Activated T-helper 2 cell treated with anti-CD3 and anti-CD28 coated beads, Interferon-gamma antibody, Interleukin-2, Interleukin-4, amounts not matched to agents 10 μg/mL and 5 μg/mL and 100 μg/mL, durations not matched to agents 14 hours and 24 hours and 36 hours (primary cell): ENCODE measurements at regions not wholly inside any gene's neighbourhood (a gene's known extent, or its start where the extent isn't known, plus 50 kb on each side); places are given as distances from the start of the nearest gene placed in this dataset.
A peak's percentile ranks its signal among the peaks of the same experiment; 100 is the strongest.

ENCODE experiments used
- DNase-seq: peaks from one replicate; pipeline ENCODE4 v3.0.0; 2021; ENCODE audit warnings: low spot score
- H3K27ac Mint-ChIP-seq: one replicate; pipeline ENCODE4 v1.8.0; 2021; ENCODE audit warnings: mixed read lengths
- H3K27me3 Mint-ChIP-seq: one replicate; pipeline ENCODE4 v1.8.0; 2021; ENCODE audit warnings: low read depth, mixed read lengths
- H3K36me3 Mint-ChIP-seq: one replicate; pipeline ENCODE4 v1.8.0; 2021; ENCODE audit warnings: low read depth, mixed read lengths
- H3K4me1 Mint-ChIP-seq: one replicate; pipeline ENCODE4 v1.8.0; 2021; ENCODE audit warnings: low read depth, mixed read lengths
- H3K4me3 Mint-ChIP-seq: one replicate; pipeline ENCODE4 v1.8.0; 2021; ENCODE audit warnings: low read depth, mild to moderate bottlenecking, moderate library complexity, mixed read lengths
- H3K9me3 Mint-ChIP-seq: one replicate; pipeline ENCODE4 v1.8.0; 2021; ENCODE audit warnings: mixed read lengths
- intact Hi-C: fragments of 100-400 bp; cut with micrococcal nuclease; formaldehyde crosslinking; loops from one replicate; pipeline ENCODE4 v1.15.1; 2023

DNA sequence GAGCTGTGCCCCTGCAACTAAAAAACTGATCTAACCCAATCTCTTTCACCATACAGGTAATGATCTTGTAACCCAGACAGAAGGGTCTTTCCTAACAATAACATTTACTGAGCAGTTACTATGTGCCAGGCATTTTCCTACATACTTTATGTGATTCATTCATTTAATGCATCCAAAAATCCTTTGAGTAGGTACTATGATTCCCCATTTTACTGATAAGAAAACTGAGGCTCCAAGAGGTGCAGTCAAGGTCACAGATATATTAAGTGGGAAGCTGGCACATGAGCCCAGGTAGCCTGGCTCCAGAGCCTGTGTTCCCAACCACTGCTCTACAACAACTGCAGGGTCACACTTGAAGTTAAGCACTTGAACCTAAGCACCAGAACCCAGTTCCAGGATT lies 87.6 kb downstream of the NCR2 start:
- Mint-ChIP-seq H3K9me3 (peaks cover 5% of the 10 kb centered on the region), H3K27me3 (peaks cover 32% of the 10 kb centered on the region), H3K36me3 (no peaks in the 10 kb centered on the region), H3K4me3 (no peak overlapping the region), H3K4me1 (no peaks in the 10 kb centered on the region), H3K27ac (no peak overlapping the region)
- intact Hi-C loops = no loop called here
- no peak for DNase-seq

- H3K4me1 Mint-ChIP-seq = peaks cover 5% of the 10 kb centered on the region
- peaks cover 1% of the 10 kb centered on the region for H3K9me3 Mint-ChIP-seq
- DNase-seq = peak; percentile 58
- intact Hi-C loops = loop anchor here (1.0 to 5.0 kb wide), 4 partner anchors 48 to 258 kb away; partner anchors contain the start of gene FOXP4
- no peak overlapping the region for H3K27ac Mint-ChIP-seq
- H3K27me3 Mint-ChIP-seq = peaks cover 28% of the 10 kb centered on the region
- no peaks in the 10 kb centered on the region for H3K36me3 Mint-ChIP-seq
- H3K4me3 Mint-ChIP-seq = no peak overlapping the region
These were observed 89.1 kb downstream of the NCR2 start for GRCh38 chr6:41424370-41425058.

DNA sequence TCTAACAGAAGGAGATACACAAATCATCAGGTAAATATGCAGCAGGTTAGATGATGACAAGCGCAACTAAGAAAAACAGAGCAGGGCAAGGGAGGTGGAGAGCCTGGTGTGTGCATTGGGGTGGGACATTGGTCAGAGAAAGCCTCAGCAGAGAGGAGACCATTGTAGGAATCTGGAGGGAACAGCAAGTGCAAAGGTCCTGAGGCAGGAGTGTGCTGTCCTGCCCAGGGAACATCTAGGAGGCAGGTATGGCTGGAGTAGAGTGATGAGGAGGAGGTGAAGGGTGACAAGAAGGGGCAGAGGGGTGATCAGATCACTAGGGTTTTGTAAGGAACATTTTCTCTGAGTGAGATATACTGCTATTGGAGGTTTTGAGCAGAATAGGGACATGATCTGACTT lies 90.1 kb downstream of the NCR2 start:
- H3K4me3 Mint-ChIP-seq = no peak overlapping the region
- intact Hi-C loops = loop anchor here (2.0 to 5.0 kb wide), 3 partner anchors 49 to 257 kb away; partner anchors contain the start of gene FOXP4
- H3K4me1 Mint-ChIP-seq = peaks cover 7% of the 10 kb centered on the region
- no peaks in the 10 kb centered on the region for H3K36me3 Mint-ChIP-seq
- no peaks in the 10 kb centered on the region for H3K9me3 Mint-ChIP-seq
- H3K27ac Mint-ChIP-seq = no peak overlapping the region
- no peak for DNase-seq
- H3K27me3 Mint-ChIP-seq = peaks cover 31% of the 10 kb centered on the region

GRCh38 chr6:41426438-41426851 lies 91.0 kb downstream of the NCR2 start:
- Mint-ChIP-seq H3K27ac (no peak overlapping the region), H3K4me3 (no peak overlapping the region), H3K27me3 (peaks cover 34% of the 10 kb centered on the region), H3K9me3 (no peaks in the 10 kb centered on the region), H3K4me1 (peaks cover 7% of the 10 kb centered on the region), H3K36me3 (no peaks in the 10 kb centered on the region)
- no peak for DNase-seq
- intact Hi-C loops = loop anchor here (5.0 kb wide), 1 partner anchor 121 kb away; the partner anchor contains the start of gene FOXP4

GRCh38 chr6:41426888-41427641 lies 91.7 kb downstream of the NCR2 start:
- Mint-ChIP-seq H3K9me3 (no peaks in the 10 kb centered on the region), H3K36me3 (no peaks in the 10 kb centered on the region), H3K4me3 (no peak overlapping the region), H3K27me3 (peaks cover 32% of the 10 kb centered on the region), H3K4me1 (peaks cover 7% of the 10 kb centered on the region), H3K27ac (no peak overlapping the region)
- no peak for DNase-seq
- intact Hi-C loops = loop anchor here (5.0 kb wide), 1 partner anchor 120 kb away; the partner anchor contains the start of gene FOXP4

DNA sequence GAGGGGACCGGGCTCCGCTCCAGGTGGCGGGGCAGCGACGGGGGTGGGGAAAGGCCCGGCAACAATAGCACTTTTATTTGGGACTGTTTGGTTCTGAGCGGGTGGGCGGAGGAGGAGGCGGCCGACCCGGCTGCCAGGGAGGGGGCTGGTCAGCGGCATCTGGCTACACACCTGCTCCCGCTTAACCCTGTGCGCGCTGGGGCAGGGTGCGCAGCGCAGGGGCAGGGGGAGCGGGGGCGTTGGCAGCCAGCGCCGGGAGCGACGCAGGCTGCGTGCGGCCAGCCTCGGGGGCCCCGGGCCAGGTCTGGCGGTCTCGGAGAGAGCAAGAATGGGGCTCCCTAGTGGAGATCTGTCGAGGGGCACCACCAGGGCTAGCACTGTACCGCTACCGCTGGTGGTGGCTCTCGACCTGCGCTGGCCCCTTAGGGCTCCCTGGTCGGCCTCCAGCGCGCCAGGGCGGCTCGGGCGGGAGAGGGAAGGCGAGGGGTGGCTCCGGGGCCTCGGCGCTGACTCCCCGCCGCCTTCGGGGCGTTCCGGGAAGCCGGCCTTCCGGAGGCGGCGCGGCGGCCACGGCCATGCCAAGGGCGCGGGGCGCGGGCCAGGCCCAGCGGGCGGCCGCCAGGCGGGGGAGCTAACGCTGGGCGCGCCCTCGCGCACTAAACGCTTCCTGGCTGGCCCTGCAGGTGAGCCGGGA lies 92.4 kb downstream of the NCR2 start:
- no peak overlapping the region for H3K27ac Mint-ChIP-seq
- H3K4me3 Mint-ChIP-seq = no peak overlapping the region
- DNase-seq = no peak
- H3K36me3 Mint-ChIP-seq = no peaks in the 10 kb centered on the region
- intact Hi-C loops = loop anchor here (5.0 kb wide), 1 partner anchor 120 kb away; the partner anchor contains the start of gene FOXP4
- peaks cover 32% of the 10 kb centered on the region for H3K27me3 Mint-ChIP-seq
- H3K9me3 Mint-ChIP-seq = no peaks in the 10 kb centered on the region
- peaks cover 7% of the 10 kb centered on the region for H3K4me1 Mint-ChIP-seq

GRCh38 chr6:41428336-41428995 lies 93.1 kb downstream of the NCR2 start:
- H3K27me3 Mint-ChIP-seq = peaks cover 30% of the 10 kb centered on the region
- no peak overlapping the region for H3K27ac Mint-ChIP-seq
- no peaks in the 10 kb centered on the region for H3K9me3 Mint-ChIP-seq
- H3K36me3 Mint-ChIP-seq = no peaks in the 10 kb centered on the region
- H3K4me1 Mint-ChIP-seq = peaks cover 7% of the 10 kb centered on the region
- no peak for DNase-seq
- intact Hi-C loops = loop anchor here (5.0 kb wide), 1 partner anchor 119 kb away; the partner anchor contains the start of gene FOXP4
- no peak overlapping the region for H3K4me3 Mint-ChIP-seq

DNA sequence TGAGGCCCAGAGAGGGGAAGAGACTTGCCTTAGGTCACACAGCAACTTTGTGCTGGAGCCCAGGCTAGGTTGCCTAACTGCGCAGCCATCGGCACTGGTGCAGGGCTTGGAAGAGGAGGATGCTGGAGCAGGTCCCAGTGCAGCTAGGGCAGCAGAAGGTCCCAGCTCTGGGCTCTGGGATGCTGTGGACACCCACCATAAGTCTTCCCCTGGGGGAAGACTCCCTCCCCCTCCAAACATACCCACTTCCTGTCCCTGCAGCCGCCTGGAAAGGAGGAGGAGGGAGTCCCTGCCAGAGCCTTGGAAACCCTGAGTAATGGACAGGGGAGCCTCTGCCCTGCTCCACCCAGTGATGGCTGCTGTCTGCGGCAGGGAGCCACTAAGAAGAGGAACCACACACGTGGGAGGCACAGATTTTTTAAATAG lies 93.6 kb downstream of the NCR2 start:
- no peak for DNase-seq
- peaks cover 27% of the 10 kb centered on the region for H3K27me3 Mint-ChIP-seq
- H3K4me1 Mint-ChIP-seq = peaks cover 7% of the 10 kb centered on the region
- no peaks in the 10 kb centered on the region for H3K9me3 Mint-ChIP-seq
- H3K27ac Mint-ChIP-seq = no peak overlapping the region
- no peak overlapping the region for H3K4me3 Mint-ChIP-seq
- intact Hi-C loops = loop anchor here (5.0 kb wide), 1 partner anchor 118 kb away; the partner anchor contains the start of gene FOXP4
- H3K36me3 Mint-ChIP-seq = no peaks in the 10 kb centered on the region

DNA sequence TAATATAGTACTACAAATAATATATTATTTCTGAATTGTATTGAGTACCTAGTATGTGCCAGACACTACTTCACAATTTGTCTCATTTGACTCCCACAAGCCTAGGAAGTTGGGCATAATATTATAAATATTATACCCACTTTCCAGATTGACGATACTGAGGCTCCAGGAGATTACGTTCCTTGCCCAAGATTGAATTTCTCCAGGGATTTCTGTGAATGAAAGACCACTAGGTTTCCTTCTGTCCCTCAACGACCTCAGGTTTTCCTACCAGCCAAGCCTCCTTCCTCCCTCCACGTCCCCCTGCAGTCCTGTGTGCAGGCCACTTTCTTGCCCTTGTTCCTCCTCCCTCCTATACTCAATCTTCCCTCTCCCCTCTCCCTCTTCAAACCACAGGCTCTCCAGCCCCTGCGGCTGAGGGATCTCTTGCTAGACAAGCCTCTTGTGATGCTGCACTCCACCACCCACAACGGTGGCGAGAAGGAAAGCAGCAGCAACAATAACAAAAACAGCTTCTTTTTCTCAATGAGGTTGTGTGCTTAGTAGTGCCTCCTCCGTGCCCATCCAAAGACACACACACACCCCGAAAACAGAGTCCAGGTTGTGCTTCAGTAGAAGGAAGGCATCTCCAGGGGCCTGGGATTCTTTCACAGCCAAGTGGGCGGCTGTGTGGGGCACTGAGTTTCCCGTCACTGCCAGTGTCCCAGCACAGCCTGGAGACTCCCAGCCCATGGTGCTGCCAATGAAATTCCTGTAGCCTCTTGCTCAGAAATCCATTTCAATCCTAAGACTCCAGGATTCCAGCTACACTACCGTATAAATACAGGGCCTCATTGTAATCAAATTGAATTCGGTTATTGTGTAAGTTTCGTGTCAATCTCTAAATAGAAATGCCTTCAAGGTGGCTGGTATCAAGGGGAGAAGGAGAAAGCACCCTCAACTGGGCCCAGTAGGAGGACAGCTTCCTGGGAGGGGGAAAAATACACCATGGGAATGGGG lies 94.4 kb downstream of the NCR2 start:
- Mint-ChIP-seq H3K27ac (no peak overlapping the region), H3K27me3 (peaks cover 27% of the 10 kb centered on the region), H3K36me3 (no peaks in the 10 kb centered on the region), H3K4me3 (no peak overlapping the region), H3K4me1 (peaks cover 7% of the 10 kb centered on the region), H3K9me3 (no peaks in the 10 kb centered on the region)
- no peak for DNase-seq
- intact Hi-C loops = loop anchor here (5.0 kb wide), 1 partner anchor 117 kb away; the partner anchor contains the start of gene FOXP4

GRCh38 chr6:41430875-41431274 lies 95.5 kb downstream of the NCR2 start:
- H3K36me3 Mint-ChIP-seq = no peaks in the 10 kb centered on the region
- H3K27me3 Mint-ChIP-seq = peaks cover 27% of the 10 kb centered on the region
- no peak overlapping the region for H3K27ac Mint-ChIP-seq
- intact Hi-C loops = no loop called here
- no peaks in the 10 kb centered on the region for H3K9me3 Mint-ChIP-seq
- no peak for DNase-seq
- peaks cover 7% of the 10 kb centered on the region for H3K4me1 Mint-ChIP-seq
- no peak overlapping the region for H3K4me3 Mint-ChIP-seq

- peaks cover 30% of the 10 kb centered on the region for H3K27me3 Mint-ChIP-seq
- H3K4me3 Mint-ChIP-seq = no peak overlapping the region
- no peaks in the 10 kb centered on the region for H3K9me3 Mint-ChIP-seq
- no peak overlapping the region for H3K27ac Mint-ChIP-seq
- no peak for DNase-seq
- intact Hi-C loops = no loop called here
- no peaks in the 10 kb centered on the region for H3K36me3 Mint-ChIP-seq
- H3K4me1 Mint-ChIP-seq = peaks cover 7% of the 10 kb centered on the region
These were observed 96.9 kb downstream of the NCR2 start for GRCh38 chr6:41432280-41432679.
